NCI-H1105 (cell line): ENCODE measurements at regions not wholly inside any gene's neighbourhood (a gene's known extent, or its start where the extent isn't known, plus 50 kb on each side); places are given as distances from the start of the nearest gene placed in this dataset.
A peak's percentile ranks its signal among the peaks of the same experiment; 100 is the strongest.

Source experiments
- DNase-seq: peaks from one replicate; lab custom pipeline; 2025; lab: John Stamatoyannopoulos, UW

GRCh38 chr4:41359836-41360213 lies 103.1 kb downstream of the UCHL1 start:
- no peak for DNase-seq

DNA sequence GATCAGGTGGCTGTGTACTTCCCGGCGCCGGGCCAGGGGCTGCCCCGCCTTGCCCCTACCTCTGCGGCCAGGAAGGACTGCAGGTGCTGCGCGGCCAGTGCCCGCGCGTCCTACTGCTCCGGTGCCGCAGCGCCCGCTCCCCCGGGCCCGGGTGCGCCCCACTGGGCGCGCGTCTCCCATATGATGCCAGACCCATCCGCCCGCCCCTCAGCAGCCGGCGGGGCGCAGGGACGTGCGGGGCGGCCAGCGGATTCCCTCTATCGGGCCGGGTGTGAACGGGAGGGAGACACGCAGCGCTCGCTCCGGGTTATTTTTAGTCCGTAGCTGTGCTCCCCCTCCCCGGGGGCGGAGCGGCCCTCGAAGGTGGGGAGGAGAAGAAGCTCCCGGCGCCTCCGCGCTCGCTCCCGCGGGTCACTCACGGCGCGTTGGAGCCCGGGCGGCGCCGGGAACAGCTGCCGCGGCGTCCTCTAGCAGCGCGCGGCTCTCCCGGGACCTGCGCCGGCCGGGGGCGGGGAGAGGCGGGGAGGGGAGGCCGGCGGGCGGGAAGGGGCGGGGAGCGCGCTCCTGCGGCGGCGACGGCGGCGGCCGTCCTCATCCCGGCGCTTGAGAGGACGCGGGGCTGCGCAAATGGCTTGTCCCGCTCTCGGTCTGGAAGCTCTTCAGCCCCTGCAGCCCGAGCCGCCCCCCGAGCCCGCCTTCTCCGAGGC lies 103.6 kb downstream of the UCHL1 start:
- peak; percentile 39 for DNase-seq

DNA sequence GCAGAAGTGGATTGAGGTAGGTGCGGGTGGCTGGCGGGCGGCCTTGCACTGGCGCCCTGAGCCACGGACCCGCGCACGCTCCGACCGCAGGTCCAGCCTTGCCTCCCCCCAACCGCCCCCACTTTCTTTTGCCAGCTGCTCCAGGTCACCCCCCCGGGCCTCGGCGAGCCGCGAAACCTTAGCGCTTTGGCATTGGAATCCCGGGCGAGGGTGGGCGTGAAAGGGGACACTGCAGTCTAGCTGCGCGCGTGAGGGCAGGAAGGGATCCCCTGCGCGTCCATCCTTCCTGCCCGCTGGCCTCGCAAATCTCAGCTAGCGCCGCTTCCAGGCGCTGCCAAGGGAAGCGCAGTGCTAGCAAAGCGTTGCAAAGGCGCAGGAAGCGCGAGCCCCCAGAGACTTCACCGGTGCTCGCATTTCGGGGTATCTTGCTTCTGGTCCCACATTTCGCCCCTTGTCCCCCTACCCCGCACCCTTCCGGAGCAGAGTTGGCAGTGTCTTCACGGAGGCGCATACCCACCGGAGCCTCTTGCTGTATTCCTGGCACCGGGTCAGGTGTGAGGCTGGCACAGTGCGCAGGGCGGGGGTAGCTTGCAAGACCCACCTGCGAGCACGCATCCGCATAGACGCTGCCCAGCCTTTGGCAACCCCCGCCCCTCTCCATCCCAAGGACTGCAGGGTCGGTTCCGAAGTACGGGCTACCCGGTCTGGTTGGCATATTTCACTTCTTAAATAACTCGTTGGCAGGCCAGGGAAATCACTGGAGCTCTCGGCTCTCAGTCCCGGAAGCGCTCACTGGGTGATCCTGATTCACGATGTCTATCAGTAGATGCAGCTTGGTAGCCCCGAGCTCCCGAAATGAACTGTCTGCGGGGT lies 104.4 kb downstream of the UCHL1 start:
- no peak for DNase-seq

- DNase-seq = no peak
Observed at GRCh38 chr4:41361794-41362526, 105.2 kb downstream of the UCHL1 start.

- DNase-seq = no peak
Observed at GRCh38 chr4:41362621-41363383, 106.1 kb downstream of the UCHL1 start.

DNA sequence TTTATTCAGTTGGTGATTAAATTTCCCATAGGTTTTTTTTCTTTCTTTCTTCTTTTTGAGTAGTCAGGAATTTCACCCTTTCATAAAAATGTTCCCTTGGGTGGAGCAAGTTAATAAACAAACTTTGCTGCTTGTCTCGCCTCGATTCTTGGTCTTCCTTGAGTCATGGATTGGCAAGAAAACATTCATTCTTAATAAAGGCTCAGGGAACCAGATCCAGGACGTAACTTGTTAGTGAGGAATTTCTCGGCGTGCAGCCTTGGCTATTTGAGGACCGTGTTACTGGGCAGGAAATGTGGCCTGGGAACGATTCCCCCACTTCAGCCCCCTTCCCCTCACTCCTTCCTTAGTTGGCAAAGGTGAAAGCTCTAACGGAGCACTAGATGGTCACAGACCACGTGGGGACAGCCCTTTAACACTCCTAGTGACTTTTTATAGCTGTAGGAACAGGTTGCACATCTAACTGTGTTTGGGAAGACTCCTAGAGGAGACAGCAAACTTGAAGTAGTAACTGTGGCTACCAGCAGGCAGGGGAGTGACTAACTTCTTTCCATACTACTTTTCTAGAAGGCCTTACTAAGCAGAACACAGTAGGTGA lies 106.8 kb downstream of the UCHL1 start:
- no peak for DNase-seq

DNA sequence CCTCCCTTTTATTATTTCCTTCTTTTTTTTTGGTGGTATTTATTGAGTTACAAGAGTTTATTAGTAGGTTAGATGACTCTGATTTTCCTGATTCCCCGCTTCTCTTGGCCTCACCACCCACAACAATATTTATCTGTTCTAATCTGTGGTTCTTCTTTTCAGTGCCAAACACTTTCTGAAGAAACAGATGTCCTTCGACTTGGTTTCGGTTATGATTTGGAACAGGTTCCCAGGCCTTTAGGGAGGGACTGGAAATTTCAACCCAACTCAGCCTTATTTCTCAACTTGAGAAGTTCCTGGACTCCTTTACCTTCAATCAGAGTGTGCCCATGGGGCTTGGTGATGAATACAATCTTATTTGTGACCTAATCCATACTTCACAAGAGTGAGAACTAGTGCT lies 108.1 kb downstream of the UCHL1 start:
- no peak for DNase-seq

DNA sequence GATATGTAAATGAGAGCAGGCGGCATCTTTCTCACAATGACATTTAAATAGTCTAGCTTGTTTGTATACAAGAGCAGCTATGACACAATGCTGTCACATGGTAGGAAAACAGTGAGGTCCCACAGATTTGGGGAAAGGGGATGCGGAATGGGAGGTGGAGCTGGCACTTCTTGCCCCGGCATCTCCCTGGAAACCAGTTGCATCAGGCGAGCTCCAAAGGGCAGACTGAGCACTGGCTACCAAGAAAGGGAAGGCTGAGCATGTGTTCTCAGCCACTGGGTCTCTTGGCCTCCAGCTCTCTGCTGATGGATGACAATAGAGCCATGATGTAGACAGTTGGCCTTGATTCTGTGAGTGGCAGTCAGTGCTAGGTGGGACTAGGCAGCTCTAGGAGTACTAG lies 109.0 kb downstream of the UCHL1 start:
- DNase-seq = no peak

DNA sequence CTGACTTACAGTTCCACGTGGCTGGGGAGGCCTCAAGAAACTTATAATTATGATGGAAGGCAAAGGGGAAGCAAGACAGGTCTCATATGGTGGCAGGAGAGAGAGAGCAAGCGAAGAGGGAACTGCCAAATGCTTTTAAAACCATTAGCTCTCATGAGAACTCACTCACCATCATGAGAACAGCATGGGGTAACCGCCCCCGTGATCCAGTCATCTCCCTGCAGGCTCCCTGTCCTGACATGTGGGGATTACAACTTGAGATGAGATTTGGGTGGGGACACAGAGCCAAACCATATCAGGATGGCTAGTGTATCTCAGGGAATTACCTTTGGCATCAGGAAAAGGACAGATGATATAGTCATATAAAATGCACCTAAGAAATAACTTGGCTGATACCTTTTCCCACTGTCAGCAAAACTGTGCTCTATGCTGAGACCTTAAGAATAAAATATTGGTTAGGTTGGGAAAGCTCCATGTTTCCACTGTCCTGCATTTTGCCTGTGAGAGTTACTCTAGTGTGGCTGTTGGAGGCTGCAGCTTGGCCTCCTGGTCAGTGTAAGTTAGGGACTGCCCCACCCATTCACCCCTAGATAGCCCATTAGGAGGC lies 110.3 kb downstream of the UCHL1 start:
- no peak for DNase-seq

DNA sequence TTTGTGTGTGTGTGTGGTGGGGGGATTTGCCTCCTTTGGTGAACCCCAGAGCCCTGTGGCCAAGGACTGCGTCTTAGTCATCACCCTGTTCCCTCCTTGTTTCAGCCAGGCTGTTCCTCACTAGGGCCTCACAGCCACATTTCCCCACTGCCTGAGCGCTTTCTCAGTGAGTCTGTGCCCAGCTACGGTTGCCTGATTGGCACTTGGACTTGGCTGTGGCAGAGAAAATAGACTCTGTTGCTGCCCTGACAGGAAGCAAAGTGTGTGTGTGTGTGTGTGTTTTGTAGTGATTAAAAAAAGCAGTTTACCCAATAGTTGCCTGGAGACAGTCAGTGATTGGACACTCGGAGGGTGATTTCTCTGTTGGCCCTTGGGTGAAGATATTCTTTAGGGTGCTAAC lies 113.0 kb downstream of the UCHL1 start:
- DNase-seq = no peak

DNA sequence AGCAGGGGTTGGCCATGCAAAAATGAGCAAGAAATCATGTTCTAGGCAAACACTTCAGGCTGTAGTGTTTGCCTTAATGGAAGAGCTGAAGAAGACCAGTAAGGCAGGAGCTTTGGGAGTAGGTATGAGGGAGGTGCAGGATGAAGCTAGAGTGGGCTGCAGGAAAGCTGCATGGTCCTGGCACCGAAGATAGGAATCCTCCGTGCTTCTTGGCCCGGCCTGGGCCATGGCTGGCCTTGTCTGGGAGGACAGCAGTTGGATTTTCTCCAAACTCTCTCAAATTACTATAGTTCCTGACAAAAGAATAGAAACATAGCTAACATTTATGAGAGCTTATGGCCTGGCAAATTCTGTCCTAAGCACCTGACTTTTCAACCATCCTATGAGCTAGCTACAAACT lies 116.5 kb downstream of the UCHL1 start:
- no peak for DNase-seq

GRCh38 chr4:41374490-41374889 lies 117.8 kb downstream of the UCHL1 start:
- DNase-seq = no peak

- DNase-seq = no peak
Observed at GRCh38 chr4:41375561-41375960, 118.8 kb downstream of the UCHL1 start.

GRCh38 chr4:41377196-41377595 lies 120.5 kb downstream of the UCHL1 start:
- no peak for DNase-seq

DNA sequence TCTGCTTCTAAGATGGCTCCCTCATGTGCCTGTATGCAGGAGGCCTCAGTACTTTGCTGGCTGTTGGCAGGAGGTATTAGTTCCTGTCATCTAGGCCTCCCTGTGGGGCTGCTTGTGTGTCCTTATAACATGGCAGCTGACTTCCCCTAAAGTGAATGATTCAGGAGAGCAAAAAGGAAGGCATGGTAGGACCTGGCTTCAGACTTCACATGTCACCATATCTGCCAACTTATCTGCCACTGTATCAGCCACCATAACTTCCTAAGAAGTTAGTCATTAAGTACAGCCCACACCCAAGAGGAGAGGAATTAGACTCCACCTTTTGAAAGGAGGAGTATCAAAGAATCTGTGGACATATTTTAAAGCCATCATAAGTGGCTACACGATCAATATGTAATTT lies 122.5 kb downstream of the UCHL1 start:
- DNase-seq = no peak

DNA sequence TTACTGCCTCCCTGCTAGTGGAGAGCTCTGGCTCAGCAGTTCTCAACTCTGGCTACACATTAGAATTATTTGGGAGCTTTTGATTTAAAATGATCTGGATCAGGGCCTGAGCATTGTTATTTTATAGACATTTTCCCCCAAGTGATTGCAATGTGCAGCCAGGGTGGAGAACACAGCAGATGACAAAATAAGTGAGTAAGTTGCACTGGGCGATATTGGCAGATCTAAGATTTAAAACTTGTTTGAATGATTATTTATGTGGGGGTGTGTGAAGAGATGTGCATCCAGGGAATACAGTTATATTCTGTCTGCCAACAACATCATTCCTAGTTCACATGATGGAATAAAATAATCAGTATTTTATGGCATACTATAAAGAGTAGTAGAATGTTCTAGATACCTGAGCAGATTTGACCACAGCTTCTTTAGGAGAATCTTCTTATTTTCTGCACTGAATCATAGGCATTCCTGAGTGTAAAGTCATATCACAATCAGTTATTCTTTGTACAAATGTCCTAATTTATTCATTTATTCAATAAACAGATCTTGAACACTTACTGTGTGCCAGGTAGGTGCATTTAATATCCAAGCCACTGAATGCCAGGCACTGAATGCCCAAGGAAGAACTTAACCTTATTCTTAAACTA lies 123.9 kb downstream of the UCHL1 start:
- DNase-seq = no peak

DNA sequence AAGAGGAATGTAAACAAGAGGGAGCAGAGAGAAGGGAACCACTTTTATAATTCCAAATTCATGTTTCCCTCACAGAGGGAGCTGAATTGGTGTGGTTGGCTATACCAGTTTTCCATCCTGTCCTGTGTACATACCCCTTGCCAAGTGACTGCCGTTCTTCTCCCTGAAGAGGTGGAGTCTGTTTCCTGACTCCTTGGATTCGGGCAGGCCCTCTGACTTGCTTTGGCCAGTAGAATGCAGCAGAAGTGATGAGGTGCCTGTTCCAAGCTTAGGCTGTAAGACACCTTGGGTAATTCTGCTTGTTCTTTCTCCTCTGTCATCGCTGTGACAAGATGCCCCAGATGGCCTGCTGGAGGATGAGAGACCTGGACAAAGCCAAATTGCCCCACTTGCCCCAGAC lies 124.7 kb downstream of the UCHL1 start:
- no peak for DNase-seq

DNA sequence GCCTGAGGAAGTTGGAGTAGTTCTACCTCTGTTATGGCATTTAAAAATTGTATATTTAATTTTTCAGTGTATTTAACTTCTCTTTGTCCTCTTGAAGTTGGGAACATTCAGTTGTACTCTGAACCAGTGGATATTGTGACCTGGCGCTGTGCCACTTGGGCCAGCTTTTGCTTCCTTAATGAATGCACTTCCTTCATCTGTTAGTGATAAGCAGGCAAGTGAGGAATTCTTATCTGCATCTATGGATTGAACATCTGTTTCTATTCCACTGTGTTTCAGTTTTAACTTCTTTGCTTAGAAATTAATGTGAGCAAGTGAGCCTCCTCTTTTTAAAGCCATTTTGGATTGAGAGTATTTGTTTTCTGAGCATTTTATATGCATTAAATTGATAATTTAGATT lies 128.3 kb downstream of the UCHL1 start:
- no peak for DNase-seq

- DNase-seq = no peak
Observed at GRCh38 chr4:41385481-41385880, 128.8 kb downstream of the UCHL1 start.

GRCh38 chr4:41388080-41388479 lies 131.4 kb downstream of the UCHL1 start:
- DNase-seq = no peak

- DNase-seq = no peak
Observed at GRCh38 chr4:41389356-41389755, 132.6 kb downstream of the UCHL1 start.
